Stimulated activated CD8-positive, alpha-beta memory T cell treated with anti-CD3 and anti-CD28 coated beads, Interleukin-7, amount 100 ng/mL, for 48 hours (primary cell): ENCODE measurements at regions not wholly inside any gene's neighbourhood (a gene's known extent, or its start where the extent isn't known, plus 50 kb on each side); places are given as distances from the start of the nearest gene placed in this dataset.

Source experiments
- DNase-seq, 2 donors: peaks; one replicate each; pipeline ENCODE4 v3.0.0-alpha.2; 2020; ENCODE audit warnings: low read depth in 1 of 2; ENCODE audit errors: extremely low read depth in 1 of 2

DNA sequence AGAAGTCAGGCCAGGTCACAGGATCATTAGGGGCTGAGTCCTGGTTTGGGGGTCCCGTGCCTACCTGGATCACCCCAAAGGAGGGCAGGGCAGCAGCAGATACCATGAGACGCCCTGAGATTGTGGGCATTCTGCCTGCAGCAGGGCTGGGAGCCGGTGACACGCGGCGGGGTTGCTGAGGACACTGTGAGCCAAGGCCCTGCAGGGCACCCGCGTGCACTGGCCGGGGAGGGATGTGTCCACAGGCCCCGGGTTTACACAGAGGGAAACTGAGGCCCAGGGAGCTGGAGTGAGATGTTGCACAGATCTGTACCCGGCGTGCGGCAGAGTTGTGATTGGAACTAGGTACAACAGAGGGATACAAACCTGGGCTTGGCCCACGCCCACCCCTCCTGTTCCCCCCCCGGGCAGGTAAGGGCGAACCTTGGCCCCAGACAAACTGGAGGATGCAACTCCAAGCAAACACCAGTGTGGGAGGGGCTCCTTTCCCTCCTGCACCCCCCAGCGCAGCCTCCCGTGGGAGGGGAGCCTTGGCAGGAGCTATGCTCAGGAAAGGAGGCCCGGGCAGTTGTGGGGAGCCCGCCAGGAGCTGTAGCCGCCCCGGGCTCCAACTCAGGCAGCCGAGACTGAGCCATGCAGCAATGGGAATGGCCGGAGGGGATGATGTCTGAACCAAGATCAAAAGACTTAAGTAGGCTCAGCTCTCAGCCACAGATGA, 91.3 kb downstream of the ENGASE start:
- no peak for DNase-seq

DNA sequence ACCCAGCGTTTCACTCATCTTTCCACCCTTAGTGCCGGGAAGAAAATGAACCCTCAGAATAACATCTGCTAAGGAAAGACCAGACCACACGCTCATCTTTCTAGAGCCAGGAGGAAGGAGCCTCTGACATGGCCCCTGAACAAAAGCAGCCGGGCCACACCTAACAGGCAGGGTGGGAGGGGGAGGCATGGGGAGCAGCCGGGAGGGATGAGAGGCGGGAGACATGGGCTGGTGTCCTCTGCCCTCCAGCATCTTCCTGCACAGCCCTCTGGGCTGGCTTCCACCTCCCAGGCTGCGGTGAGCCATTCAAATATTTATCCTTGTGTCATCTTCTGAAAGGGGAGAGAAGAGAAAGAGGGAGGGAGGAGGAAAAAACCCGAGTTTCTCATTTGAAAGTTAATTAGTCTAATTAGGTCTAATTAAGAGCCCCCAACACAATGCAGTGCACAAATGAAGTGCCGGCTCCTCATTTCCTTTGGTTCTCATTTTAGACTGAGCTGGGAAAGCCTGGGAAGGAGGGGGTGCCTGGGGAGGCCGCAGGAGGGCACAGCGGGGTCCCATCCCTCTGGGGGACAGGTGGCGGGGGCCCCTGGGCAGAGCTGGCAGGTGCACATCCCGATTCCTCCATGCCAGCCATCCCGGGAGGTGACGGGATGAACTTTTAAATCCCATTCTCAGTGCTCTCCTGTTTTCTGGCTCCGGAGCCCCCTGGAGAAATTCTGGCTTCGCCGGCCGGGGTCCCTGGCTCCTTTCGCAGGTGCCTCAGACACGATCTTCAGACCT, 90.5 kb downstream of the ENGASE start:
- DNase-seq, result no peak

DNA sequence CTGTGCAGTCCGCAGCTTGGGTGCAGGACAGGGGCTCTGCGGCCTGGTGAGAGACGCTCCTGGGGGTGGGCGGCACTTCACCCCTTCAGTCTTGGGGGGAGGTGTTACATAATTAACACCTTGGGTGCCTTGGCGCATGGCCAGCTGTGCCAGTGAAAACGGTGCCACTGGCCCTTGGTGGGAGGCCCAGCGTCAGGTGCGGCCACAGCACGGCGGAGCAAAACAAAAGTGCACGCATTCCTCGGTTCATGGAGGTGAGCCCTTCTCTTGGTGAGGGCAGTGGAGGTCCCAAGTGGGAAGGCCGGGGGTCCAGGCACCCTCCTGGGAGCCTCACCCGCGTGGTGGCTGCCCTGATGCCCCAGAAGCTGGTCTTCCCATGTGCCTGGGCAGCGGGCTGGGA, 89.8 kb downstream of the ENGASE start:
- DNase-seq, result no peak

DNA sequence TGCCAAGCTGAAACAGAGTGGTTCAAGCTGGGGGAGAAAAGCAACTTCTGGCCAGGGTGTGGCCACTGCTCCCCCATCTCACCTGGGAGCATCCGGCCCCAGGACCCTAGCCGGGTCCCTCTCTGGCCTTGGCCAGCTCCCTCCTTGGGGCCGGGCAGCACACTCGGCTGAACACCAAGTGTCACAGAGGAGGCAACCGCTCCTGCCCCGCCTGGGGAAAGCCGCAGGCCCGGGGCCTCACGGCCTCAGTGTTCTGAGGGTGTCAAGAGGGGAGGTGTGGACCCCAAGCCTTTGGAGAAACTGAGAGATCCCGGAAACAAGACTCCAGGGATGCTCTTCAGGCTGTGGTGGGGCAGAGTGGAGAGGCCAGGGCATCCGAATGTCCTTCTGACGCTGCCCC, 88.4 kb downstream of the ENGASE start:
- DNase-seq, result no peak

DNA sequence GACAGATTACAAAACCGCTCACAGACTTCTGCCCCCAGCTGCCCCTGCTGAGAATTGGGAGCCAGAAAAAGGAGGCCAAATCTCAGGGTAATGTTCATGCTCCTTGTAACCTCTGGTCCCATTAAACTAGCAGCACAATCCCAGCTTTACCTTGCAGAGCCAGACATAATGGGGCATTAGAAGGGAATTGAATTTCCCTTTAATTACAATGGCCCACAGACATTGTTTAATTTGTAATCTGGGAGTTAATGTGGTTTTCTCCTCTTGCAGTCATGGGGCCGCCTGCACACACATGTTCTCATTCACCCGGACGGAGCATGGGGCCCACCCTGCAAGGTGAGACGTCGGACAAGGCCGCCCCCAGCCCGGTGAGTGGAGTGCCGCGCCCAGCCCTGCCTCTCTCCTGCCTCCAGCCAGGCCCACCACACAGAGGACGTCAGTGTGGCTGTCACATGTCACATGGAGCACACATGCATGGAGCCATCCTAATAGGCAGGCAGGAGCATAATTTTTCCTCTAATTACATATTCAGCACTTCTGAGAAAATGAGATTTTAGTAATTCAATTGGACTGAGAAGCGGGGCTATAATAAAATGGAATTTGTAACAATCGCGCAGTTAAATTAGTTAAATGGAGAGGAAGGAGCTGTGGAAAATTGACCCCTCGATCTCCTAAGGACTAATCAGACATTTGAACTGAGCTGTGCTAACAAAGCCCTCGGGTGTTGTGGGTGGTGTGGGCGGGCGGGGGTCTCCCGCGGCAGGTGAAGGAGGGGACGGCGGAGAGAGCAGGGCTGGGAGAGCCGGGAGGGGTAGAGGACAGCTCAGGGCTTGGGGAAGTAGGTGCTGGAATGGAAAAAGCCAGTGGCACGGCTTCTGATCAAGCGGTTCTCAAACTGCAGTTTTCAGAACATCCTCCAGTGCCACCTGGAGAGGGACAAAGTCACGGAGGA, 87.7 kb downstream of the ENGASE start:
- DNase-seq, result no peak

DNA sequence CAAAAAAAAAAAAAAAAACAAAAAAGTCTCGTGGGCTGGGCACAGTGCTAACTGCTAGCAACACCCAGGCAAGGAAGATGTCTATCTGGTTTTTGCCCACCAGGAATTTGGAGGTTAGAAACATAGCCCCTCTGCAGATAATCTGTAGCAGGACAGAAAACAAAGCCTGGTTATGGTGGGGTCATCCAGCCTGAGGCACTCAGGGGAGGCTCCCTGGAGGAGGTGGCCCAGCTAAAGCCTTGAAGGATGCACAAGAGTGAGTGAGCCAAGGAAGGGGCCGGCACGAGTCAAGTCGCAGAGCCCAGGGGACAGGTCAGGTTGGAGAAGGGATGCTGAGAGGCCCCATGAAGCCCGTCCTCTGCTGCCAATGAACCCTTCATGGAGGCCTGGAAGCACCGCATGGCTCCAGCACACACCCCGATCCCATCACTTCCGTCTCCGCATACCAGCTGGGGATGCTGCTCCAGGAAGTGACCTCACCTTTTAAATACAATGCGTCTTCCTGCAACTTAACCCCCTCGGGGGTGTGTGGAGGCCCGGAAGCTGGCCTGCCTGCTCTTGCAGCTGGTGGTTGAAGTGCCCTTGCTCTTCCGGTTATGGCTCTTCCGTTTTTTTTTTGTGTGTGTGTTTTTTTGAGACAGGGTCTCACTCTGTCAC, 86.5 kb downstream of the ENGASE start:
- DNase-seq, result peak in 1 of 2 donors; percentile 3

DNA sequence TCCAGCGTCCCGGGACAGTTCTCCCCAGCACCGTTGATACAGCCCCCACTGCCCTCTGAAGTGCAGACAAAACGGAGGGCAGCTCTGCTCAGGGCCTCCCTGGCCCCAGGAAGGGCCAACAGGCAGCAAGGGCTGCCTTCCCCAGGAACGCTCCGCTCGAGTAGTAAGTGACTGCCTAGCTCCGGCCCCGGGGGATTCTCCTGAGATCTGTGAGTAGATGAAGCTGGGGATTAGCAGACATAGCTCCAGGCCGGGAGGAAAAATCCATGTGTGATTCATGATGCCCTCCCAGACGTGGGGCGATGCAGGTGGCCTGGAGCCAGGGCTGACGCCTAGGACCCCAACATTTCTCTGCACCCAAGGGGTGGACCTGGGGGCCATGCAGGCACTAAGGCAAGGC, 85.3 kb downstream of the ENGASE start:
- DNase-seq, result no peak

DNA sequence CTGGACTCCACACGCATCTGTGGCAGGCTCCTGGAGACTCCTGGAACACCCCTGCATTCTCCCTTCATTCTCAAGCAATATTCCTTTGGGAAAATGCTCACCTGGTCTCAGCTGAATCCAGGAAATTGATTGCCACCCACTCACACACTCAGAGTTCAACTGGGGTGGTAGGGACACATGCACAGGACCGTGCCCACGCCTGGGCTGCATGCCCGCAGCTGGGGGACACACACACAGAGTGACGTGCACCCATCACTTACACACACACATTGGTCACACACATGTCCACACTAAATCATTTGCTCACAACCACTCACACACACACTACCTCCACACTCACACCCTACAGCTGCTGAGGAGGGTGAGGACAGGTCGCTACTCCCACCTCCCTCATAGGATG, 84.8 kb downstream of the ENGASE start:
- DNase-seq, result no peak

DNA sequence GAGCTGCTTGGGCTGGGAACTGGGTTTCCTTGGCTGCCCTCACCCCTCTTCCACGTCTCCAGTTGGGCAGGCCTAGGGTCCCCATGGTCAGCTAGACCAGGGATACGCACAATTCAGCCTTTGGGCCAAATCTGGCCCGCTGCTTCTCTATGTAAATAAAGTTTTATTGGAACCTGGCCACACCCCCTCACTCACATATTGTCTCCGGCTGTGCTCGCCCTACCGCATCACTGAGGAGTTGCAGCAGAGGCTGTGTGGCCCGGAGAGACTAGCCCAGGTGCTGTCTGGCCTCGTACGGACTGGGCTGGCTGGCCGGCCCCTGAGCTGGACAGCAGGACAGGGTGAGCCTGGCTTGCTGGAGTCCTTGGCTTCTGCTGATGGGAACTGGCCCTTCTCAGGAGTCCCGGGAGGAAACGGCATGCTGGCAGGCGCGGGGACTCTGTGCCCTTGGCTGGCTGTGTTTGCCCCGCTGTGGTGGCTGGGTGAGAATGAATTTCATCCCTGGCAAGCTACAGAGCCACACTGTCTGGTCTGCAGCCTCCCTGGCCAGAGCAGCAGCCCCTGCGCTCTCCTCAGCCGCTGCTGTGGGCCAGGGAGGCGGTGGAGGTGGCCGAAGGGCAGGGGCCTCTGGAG, 82.0 kb downstream of the ENGASE start:
- DNase-seq, result no peak

DNA sequence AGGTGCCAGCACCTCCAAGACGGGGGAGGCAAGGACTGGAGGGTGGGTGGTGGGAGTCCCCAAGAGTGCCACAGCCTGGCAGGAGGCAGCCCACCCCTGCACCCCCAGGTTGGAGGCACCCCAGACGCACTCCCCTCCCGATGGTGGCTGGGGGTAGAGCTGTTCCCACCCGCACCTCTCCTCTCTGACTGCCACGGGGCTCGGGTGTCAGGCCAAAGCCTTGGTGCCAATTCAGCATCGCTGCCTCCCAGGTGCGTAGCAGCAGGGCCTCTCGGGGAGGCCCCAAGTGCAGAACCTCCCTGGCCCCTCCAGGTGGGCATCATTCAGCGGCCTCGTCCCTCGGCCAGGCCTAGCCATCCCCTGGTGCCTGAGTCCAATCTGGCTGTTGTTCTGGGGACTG, 81.1 kb downstream of the ENGASE start:
- DNase-seq, result no peak

DNA sequence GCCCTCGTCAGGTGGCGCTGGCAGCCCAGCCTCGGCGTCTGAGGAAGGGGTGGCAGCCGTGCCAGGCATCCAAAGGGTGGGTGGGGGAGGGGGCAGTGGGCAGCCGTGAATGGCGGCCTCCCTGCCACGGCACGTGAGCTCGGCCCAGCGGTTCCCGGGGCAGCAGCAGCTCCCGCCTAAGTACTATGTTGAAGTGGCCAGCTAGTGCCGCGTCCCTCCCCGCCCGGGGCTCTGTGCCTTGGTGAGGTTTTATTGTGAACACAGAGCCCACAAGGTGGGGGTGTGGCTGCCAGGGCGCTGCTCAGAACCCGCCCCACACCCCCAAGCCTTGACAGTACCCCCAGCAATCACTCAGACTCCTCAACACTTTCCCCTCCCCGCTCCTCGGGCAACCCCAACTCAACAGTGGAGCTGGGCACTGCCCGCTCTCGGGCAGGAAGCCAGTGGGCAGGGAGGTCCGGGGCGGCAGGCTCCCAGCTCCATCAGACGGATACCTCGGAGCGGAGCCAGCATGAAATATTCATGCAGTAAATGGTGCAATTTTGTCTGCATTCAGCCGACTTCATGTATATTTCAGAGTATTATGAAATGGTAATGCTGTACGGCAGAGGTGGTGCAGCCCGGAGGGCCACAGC, 80.4 kb downstream of the ENGASE start:
- DNase-seq, result no peak

DNA sequence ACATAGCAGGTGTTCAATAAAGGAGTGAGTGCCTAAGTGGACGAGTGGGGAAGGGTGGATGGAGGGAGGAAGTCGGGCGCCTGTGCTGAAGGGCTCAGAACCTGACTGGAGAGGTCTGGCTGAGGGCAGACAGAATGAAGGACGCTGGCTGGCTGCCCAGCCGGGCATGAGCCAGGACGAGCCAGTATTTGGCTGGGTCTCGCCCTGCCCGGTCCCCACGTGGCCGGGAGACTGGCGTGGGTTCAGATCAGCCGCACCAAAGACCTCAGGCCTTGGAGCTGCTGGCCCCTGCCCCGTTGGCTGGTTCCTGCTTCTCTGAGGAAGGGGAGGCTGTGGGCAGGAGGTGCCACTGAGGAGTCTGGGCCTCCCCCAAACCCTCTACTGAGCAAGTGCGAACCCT, 79.8 kb downstream of the ENGASE start:
- no peak for DNase-seq

DNA sequence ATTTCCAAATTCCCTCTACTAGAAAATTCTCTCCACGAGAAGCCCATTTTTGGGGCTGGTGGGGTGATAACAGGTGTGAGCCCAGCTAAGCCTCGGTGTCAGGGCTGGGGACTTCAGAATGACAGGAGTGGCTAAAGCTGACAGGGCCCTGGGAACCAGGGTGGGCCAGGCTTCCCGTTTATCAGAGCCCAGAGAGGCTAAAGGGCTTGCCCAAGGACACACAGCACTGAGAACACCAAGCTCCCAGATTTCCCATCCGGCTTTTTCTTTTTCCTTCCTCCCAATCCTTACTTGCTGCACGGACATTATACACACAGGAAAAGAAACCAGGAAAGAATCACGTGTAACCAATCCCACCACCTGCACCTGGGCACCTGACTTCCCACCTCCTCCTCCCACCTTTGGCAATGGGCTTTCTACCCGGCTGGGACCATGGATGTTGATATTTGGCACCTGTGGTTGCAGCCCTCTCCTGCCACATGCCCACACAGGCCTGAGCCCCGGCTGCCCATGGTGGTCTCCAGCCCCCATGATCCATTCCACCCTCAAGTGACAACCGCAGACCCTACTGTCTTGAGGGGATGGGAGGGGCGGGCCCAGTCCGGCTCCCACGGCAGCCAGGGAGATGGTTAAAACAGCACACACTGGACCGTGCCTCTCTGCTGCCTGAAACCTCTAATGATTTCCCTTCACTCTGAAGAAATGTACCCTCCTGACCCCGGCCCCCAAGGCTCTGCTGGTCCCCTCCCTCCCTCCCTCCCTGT, 78.9 kb downstream of the ENGASE start:
- no peak for DNase-seq

DNA sequence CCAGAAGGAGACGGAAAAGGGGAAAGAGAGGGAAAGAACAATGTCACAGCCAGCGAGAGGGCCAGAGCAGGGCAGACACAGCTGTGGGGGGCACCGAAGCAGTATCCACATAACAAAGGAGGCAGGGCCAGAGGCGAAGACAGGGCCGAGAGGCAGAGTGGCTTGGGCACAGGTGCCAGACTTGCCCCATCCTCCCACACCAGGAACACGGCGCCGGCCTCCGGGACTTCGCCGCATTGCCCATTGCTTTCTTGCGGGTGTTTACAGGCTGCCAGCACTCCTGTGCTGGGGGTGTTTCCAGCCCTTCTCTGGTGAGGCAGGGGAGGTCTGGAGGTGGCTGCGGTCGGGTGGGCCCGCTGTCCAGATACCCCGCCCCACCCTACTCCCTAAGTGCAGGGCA, 78.0 kb downstream of the ENGASE start:
- DNase-seq, result no peak

DNA sequence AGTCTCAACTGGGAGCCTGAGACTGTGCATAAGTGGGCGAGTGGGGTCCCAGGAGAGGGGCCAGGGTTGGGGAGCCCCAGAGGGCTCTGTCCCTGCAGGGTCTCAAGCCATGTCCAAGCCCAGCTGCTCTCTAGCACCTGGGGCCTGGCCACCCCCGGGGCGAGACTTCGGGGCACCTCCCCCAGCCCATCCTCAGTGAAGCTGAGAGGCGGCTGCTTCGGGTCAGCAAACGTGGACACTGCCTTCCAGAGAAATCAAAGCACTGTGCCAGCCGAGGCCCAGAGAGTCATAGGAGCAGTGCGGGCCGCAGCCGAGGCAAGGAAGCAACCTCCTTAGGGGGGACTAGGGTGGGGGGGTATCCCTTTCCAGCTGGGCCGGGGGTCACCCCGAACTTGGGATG, 77.5 kb downstream of the ENGASE start:
- DNase-seq, result no peak

DNA sequence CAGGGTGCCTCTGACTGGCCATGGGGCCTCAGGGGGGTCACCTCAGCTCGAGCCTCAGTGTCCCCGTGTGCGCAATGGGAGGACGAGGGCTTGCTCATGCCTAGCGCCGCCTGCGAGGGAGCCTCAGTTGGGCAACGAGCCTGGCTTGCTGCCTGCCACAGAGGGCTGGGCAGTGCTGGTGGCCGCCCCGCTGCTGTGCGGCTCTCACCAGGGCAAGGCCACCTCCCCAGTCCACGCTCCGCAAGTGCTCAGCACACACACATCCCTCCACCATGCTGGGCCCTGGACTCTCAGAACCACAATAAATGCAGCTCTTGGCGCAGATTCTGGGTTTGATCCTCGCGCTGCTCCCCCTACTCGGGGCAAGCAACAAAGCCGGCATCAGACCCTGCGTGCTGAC, 76.2 kb downstream of the ENGASE start:
- DNase-seq, result no peak

DNA sequence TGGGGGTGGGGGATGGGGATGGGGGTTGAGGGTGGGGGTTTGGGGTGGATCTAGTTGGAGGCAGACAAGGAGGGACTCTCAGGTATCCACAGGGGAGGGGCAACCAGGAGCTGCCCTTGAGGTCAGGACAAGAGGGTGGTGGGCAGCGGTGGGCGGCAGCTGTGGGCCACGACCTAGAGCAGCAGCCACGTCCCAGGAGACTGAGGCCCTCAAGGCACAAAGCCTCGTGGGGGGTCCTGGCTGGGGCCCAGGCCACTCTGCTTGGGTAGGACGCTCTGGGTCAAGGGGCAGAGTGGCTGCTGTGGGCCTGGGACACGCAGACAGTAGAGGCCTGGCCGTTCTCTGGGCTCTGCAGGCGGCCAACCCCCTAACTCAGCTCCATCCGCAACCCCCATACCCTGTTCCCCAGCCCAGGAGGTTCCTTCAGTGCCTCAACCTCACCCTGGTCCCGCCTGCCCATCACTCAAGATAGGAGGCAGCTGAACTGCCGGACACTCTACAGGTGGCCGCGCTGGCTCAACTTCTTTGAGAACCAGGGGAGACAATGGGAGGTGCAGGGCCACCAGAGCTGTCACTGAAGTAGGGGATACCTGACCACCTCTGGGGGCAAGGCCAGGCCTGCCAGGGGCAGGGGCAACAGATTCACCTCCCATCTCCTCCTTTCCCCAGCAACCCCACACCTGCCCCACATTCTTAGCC, 75.6 kb downstream of the ENGASE start:
- DNase-seq, result no peak

DNA sequence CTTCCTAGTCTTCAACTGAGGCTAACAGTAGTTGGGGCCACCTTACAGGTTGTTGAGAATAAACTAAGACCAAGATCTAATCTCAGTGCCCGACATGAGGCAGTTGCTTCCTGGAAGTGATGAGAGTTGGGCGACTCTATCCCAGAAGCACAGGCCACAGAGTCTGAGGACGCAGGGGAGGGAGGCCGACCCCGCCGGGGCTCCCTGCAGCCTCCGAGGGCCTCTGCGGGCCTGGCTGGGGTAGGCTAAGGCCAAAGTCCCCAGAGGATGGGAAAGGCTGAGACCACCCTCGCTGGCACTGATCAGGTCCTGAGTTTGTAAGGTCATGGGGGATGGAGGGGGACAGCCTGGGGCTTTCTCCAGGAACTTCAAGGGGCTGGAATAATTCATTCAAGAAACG, 74.0 kb downstream of the ENGASE start:
- no peak for DNase-seq
